ENCODE measurements at regions not wholly inside any gene's neighbourhood (a gene's known extent, or its start where the extent isn't known, plus 50 kb on each side); places are given as distances from the start of the nearest gene placed in this dataset.

DNA sequence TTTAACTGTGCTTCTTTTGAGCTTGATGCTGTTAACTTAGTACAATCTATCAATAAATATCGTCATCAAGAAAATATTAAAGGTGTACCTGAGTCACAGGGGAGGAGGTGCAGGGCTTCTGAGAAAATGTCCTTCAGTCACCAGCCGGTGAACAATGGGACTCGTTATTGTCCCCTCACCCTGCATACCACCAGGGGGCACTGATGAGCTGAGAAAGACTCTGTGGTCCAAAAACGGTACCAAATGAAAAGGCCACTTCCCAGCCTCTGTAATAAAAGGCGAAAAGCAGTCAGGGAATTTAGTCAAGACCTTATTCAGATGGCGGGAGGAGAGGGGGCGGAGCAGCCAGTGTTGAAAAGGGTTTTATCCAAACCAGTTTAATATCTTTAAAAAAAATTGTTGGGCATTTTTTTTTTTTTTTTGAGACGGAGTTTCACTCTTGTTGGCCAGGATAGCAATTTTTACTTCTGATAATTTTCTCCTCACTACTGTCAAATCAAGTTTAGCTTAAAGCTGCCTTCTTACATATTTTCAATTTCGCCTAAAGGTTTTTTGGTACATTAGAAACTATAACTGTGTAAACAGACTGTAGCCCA is 271.9 kb upstream of the ADAMTS16 start:
- TF ChIP-seq, protein P1, sequence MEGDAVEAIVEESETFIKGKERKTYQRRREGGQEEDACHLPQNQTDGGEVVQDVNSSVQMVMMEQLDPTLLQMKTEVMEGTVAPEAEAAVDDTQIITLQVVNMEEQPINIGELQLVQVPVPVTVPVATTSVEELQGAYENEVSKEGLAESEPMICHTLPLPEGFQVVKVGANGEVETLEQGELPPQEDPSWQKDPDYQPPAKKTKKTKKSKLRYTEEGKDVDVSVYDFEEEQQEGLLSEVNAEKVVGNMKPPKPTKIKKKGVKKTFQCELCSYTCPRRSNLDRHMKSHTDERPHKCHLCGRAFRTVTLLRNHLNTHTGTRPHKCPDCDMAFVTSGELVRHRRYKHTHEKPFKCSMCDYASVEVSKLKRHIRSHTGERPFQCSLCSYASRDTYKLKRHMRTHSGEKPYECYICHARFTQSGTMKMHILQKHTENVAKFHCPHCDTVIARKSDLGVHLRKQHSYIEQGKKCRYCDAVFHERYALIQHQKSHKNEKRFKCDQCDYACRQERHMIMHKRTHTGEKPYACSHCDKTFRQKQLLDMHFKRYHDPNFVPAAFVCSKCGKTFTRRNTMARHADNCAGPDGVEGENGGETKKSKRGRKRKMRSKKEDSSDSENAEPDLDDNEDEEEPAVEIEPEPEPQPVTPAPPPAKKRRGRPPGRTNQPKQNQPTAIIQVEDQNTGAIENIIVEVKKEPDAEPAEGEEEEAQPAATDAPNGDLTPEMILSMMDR (IDR thresholded peaks at IDR 0.05) = peak; percentile 21 to 59 (median 44)
- TF ChIP-seq POLR2AphosphoS5 (IDR thresholded peaks at IDR 0.05) (no peak), POLR2A (IDR thresholded peaks at IDR 0.05) (no peak)

Measured in prostate gland (tissue), 2 donors.